ENCODE measurements at regions not wholly inside any gene's neighbourhood (a gene's known extent, or its start where the extent isn't known, plus 50 kb on each side); places are given as distances from the start of the nearest gene placed in this dataset.

DNA sequence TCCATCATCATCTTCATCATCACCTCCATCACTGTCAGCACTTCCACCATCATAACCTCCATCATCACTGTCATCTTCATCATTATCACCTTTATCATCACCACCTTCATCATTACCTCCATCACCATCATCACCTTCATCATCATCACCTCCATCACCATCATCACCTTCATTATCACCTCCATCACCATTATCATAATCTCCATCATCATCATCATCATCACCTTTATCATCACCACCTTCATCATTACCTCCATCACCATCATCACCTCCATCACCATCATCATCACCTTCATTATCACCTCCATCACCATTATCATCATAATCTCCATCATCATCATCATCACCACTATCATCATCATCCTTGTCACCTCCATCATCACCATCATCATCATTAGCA lies 309.7 kb downstream of the HAPSTR1 start:
- TF ChIP-seq CTCF (IDR thresholded peaks at IDR 0.05; ENCODE audit: insufficient read depth, low read depth, low read length): no peak
- TF ChIP-seq EZH2 (IDR thresholded peaks at IDR 0.05; ENCODE audit: insufficient read depth, low read length): no peak
